Hematopoietic multipotent progenitor cell treated with erythropoietin and hydrocortisone succinate and interleukin-3 and kit ligand, for 4 days (in vitro differentiated cells): ENCODE measurements at regions not wholly inside any gene's neighbourhood (a gene's known extent, or its start where the extent isn't known, plus 50 kb on each side); places are given as distances from the start of the nearest gene placed in this dataset.

Experiments
- DNase-seq: peaks from one replicate; pipeline ENCODE4 v3.0.0-alpha.2; 2015

- DNase-seq: no peak
Measured at GRCh38 chr4:119739796-119740195, 111.2 kb upstream of the PDE5A start.

GRCh38 chr4:119738901-119739300, 110.3 kb upstream of the PDE5A start:
- DNase-seq: no peak

DNA sequence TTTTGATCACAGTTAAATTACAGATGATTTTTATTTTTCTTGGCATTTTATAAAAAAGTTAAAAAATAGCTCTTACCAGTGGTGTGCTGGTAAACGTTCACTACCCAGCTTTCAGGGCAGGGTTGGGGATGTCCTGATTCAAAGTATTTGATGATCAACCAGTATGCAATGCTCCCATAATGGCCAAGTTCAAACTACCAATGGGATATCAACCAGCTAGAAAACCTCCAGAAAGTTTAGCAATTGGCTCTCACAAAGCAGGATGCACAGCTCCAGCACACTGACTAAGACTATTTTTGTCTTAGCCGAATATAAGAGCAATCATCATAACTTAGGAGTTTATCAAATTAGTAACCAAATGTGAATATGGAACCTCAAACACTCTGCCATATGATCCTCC, 108.0 kb upstream of the PDE5A start:
- DNase-seq: no peak

- DNase-seq: no peak
Measured at GRCh38 chr4:119735165-119735651, 106.6 kb upstream of the PDE5A start.

GRCh38 chr4:119733431-119733830, 104.8 kb upstream of the PDE5A start:
- DNase-seq: no peak

DNA sequence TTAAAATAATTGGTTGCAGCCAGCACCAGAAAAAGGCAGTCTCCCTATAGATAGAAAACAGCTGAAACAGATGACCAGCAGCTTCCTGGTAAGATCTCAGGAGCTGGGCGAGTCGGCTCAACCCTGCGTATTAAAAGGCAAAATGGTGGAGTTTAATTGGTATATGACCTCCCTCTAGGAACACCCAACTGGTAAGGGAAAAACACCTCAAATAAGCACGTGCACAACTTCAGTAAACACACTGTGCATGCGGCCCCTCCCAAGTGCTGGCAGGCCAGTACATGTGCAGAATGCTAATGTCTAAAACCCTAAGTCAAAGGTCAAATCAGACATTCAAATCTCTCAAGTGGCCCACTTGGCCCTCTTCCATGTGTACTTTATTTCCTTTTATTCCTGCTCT, 103.2 kb upstream of the PDE5A start:
- no peak for DNase-seq

DNA sequence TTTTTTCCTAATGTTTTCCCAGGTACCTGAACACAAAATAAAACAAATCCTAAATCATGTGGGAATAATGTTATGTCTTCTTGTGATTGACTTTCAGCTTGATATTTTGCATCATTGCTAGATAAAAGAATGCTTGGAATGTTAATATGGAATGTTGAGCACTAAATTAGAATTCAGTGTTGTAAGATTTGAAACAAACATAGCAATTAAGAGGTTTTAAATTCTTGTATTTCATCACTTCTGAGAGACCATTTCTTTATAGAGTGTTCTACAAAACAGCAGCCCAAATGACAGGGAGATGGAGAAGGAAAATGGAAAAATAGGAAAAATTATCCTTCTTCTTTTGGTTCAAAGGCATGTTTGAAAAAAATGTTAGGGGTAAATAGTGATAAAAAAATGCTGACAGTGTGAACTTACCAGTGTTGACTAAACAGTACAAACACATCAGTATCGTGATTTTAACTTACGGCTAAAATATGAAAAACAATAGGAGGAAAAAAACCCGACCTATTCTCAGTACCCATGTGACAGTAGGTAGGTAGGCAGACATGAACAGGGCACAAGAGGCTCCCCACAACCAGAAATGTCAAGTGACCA, 102.6 kb upstream of the PDE5A start:
- DNase-seq: no peak

GRCh38 chr4:119730671-119730950, 102.0 kb upstream of the PDE5A start:
- DNase-seq: no peak

DNA sequence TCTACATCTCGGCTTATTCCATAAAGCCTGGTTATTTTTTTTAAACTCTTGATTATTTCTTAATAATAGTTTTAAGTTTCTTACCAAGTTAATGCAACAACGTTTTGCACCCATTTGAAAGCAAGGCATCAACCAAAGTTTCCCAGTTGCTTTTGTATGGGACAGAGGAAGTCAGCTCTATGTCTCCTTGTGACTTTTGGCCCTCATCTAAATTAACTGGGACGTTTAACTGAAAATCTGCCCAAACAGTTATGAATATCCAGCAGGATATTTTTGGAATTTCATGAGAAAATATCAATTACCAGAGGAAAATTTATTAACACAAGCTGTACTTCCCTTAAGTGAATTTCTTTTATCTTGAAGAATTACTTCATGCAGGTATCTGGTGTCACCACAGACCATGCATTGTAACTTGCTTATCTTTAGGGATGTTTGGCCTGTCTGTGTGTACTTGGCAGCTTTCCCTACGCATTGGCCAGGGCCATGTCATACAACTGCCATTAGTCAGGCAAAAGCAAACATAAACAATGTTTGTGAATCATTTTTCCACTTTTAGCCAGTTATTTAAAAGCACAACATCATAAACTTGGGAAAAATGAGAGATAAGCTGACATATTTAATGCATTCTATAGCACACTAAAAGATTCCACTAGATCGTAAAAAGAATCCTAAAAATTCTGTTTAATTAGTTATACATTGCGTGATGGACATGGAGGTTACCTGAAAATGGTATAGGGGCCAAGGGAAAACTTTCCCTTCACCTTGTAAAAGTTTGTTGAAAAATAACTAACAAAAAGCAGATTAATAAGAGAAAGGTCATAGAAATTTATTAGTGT, 101.4 kb upstream of the PDE5A start:
- DNase-seq: no peak

- no peak for DNase-seq
Measured at GRCh38 chr4:119728692-119729593, 100.3 kb upstream of the PDE5A start.

- DNase-seq: no peak
Measured at GRCh38 chr4:119728185-119728584, 99.6 kb upstream of the PDE5A start.

DNA sequence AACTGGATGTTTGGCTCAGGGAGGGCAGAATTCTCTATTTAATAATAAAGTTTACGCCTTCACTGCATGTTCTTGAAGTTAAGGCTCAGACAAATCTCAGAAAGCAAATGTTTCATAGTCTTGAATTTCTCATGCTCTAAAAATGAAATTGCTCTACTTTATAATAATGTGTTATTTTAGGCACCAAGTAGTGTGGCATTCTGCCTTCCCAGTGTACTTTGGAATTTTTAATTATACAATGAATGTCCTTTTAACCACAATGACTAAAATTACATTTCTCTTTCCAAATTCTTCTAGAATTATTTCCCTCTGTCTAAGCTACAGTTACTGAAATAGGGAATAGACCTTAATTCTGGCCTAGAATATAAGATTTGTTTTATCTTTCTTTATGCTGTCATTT, 97.9 kb upstream of the PDE5A start:
- DNase-seq: no peak

- DNase-seq: no peak
Measured at GRCh38 chr4:119725688-119726330, 97.2 kb upstream of the PDE5A start.

DNA sequence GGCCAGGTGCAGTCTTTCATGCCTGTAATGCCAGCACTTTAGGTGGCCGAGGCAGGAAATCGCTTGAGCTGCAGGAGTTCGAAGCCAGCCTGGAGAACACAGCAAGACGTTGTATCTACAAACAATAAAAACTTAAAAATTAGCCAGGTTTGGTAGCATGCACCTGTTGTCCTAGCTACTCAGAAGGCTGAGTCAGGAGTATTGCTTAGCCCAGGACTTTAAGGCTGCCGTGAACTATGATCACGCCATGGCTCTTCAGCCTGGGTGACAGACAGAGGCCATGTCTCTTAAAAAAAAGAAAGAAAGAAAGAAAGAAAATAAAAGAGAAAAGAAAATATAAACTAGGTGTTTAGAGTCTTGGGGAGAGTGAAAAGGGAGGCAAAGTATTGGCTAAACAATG, 96.4 kb upstream of the PDE5A start:
- DNase-seq: no peak

GRCh38 chr4:119722670-119723069, 94.1 kb upstream of the PDE5A start:
- DNase-seq: no peak

DNA sequence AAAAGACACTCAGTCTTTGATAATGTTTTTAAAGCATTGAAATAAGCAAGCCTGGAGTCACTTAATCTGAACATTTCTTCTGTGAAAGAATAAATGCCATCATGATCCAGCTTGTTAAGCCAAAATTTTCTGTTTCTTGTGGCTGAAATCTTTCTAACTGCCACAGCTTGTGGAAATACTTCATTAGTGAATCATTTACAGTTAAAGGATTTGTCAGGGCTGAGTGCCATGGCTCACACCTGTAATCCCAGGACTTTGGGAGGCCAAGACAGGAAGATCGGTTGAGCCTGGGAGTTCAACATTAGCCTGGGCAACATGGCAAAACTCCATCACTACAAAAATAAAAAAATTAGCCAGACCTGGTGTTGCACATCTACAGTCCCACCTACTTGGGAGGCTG, 93.3 kb upstream of the PDE5A start:
- no peak for DNase-seq

- no peak for DNase-seq
Measured at GRCh38 chr4:119715490-119716445, 87.2 kb upstream of the PDE5A start.

DNA sequence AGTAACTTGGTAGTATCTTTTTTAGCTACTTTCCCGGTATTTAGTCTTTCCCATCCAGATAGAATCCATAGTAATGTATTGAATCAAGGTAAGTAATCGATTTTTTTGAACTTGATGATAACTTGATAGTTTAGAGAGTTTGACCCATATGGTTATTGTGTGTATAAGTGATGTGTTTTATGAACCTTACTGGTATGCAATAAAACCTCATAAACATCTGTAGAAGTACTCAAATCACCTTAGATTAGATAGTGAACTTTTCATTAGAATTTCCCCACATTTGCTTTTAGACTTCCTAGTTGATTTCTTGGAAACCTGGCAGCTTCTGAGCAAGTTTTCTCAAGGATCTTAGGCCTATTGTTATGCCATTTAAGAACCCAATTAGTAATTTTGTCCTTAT, 80.8 kb upstream of the PDE5A start:
- no peak for DNase-seq

DNA sequence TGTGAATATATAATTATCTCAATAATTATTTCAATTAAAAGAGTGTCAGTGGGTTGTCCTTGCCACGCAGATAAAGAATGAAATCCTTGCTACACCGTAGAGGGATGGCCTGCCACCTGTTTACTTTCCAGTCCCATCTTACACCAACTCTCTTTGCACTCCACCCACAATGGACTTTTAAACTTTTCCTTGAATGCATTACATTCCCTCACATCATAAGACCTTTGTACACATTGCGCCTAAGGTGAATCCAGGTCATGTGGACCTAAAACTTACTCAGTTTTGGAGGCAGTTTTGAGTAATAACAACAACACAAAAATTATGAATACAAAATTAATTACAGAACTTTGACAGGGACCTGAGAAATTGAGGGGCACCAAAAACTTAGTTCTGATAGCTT, 78.7 kb upstream of the PDE5A start:
- no peak for DNase-seq

- DNase-seq: no peak
Measured at GRCh38 chr4:119706804-119707203, 78.2 kb upstream of the PDE5A start.

DNA sequence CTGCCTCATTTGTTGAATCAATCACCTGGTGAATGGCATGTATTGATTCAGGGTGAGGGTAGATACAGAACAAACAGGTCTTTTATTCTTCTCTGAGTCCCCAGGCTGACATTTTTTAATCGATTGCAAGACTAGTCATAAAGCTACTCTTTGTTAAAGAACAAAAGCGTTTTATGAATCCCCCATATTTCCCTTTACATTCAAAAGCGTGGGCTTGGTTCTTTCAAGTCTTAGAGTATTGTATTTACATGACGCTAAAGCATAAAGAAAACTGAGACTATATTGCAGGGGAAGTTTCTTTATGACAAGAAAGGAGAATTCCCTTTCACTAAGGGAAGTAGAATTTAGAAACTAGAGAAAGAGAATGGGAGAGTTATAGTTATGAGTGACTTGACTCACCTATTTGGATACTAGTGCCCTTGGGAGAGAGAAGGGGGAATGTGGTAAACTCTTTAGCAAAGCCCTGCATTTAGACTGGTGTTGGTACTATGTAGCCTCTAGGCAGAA, 69.3 kb upstream of the PDE5A start:
- no peak for DNase-seq

DNA sequence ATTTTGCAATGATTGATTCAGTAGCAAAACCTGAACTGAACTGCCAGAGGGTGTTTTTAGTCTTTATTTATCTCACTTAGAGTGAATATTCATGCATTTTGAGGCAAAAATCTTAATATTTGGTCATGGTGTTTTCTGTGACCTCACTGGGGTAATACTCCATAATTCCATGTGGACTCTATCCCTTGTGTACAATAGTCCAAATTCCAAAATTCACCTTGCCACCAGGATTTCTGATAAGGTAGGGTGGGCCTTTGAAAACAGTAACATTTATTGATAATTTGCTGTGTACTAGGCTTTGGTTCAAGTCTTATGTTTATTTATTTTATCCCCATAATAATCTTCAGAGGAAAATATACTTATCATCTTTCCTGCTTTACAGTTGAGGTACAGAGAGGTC, 68.4 kb upstream of the PDE5A start:
- no peak for DNase-seq
